ENCODE measurements at regions not wholly inside any gene's neighbourhood (a gene's known extent, or its start where the extent isn't known, plus 50 kb on each side); places are given as distances from the start of the nearest gene placed in this dataset.

GRCh38 chr17:77712578-77712977, 245.9 kb upstream of the TNRC6C start:
- TF ChIP-seq EZH2 (IDR thresholded peaks at IDR 0.05; ENCODE audit: low read length, missing control alignments) (no peak), CTCF (conservative IDR thresholded peaks at IDR 0.05 in 1 of 2, IDR thresholded peaks at IDR 0.05 in 1 of 2; ENCODE audit: low read depth in 1 of 2, low read length in 2 of 2) (no peak)
